Spinal cord (tissue), 9 donors: ENCODE measurements at regions not wholly inside any gene's neighbourhood (a gene's known extent, or its start where the extent isn't known, plus 50 kb on each side); places are given as distances from the start of the nearest gene placed in this dataset.

Source experiments
- DNase-seq, 6 donors: peaks; one replicate each; pipeline versions ENCODE4 v3.0.0 to v3.0.0-alpha.2; 2013 to 2015; ENCODE audit warnings: low spot score in 6 of 6, low read depth in 4 of 6
- H3K27ac ChIP-seq: one replicate; pipeline ENCODE4 v1.5.1; 2013; ENCODE audit warnings: low read depth, low read length, control low read depth
- H3K27me3 ChIP-seq: one replicate; pipeline ENCODE4 v1.6.1; 2013; ENCODE audit warnings: low read length; ENCODE audit not compliant: control insufficient read depth, insufficient read depth
- H3K36me3 ChIP-seq: one replicate; pipeline ENCODE4 v1.6.1; 2013; ENCODE audit warnings: low read length; ENCODE audit not compliant: control insufficient read depth, insufficient read depth
- H3K4me1 ChIP-seq: one replicate; pipeline ENCODE4 v1.6.1; 2013; ENCODE audit warnings: low read length; ENCODE audit not compliant: control insufficient read depth, insufficient read depth
- H3K4me3 ChIP-seq: one replicate; pipeline ENCODE4 v1.5.1; 2013; ENCODE audit warnings: low read depth, low read length, control low read depth
- H3K9me3 ChIP-seq: one replicate; pipeline ENCODE4 v1.6.1; 2013; ENCODE audit warnings: low read length; ENCODE audit not compliant: control insufficient read depth, insufficient read depth
- WGBS: methylation state at CpG from one replicate; pipeline ENCODE4 v1.1.5; 2013; ENCODE audit warnings: missing lambda C conversion rate; ENCODE audit not compliant: insufficient coverage; 5-methylcytosine and 5-hydroxymethylcytosine counted together
- donor health status: healthy.

DNA sequence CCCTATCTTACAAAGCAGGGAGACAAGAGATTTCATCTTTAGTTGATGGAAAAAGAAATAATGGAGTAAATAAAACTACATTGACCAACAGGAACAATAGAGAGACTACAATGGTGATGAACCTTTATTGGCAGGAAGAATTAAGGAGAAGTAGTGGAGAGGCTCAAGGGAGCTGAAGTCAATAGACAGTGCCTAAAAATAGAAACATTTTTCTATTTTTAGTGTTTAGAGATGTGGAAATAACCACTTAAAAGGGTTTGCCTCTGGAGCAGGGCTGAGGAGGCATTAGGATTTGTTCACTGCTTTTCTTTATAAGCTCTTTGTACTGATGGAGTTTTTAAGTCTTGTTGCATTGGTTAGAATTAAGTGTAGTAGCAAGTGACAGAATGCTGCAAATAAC is 98.4 kb upstream of the ERCC6L2 start:
- peaks cover 9% of the 10 kb centered on the region for H3K4me1 ChIP-seq
- no peaks in the 10 kb centered on the region for H3K9me3 ChIP-seq
- H3K36me3 ChIP-seq: no peaks in the 10 kb centered on the region
- H3K27ac ChIP-seq: no peak overlapping the region
- DNase-seq: no peak
- H3K4me3 ChIP-seq: no peak overlapping the region
- H3K27me3 ChIP-seq: no peaks in the 10 kb centered on the region

DNA sequence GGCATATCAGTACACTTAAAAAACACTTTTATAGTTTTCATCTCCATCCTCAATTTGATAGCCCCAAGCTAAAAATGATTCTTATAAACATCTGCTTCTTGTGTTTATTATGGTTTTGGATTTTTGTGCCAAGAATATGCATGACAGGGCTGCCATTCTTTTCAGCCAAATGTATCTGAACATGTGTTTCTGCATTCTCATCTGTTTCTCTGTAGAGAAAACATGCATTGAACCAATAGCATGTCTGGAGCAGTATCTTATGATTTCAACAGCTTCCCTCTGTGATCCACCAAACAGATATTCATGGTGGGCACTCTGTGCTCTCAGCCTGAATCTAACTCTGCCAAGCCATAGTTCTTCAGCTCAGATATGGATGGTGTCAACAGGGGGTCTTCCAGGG is 99.3 kb upstream of the ERCC6L2 start:
- Histone ChIP-seq H3K27ac (no peak overlapping the region), H3K9me3 (no peaks in the 10 kb centered on the region), H3K27me3 (no peaks in the 10 kb centered on the region), H3K4me1 (peaks cover 19% of the 10 kb centered on the region), H3K4me3 (no peak overlapping the region), H3K36me3 (no peaks in the 10 kb centered on the region)
- DNase-seq: peak in 1 of 6 donors; percentile 48

DNA sequence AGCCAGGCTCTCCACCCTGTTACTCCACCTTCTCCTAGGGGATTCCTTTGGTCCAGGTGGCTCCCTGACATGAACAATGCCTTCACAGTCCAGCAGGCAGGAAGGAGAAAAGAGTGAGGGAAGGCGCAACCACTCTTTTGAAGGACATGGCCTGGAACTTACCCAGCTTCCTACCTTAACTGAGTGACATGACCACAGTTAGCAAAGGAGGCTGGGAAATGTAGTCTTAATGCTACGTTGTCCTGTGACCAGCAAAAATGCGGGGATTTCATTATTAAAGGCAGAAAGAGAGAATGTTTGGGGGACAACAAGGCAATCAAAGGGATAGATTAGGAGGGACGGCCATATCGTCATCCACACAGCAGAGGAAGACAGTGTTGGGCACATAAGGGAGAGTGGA is 100.3 kb upstream of the ERCC6L2 start:
- Histone ChIP-seq H3K4me1 (peaks cover 26% of the 10 kb centered on the region), H3K9me3 (no peaks in the 10 kb centered on the region)
- 95% methylated on average over 4 of the region's 5 CpGs for WGBS

DNA sequence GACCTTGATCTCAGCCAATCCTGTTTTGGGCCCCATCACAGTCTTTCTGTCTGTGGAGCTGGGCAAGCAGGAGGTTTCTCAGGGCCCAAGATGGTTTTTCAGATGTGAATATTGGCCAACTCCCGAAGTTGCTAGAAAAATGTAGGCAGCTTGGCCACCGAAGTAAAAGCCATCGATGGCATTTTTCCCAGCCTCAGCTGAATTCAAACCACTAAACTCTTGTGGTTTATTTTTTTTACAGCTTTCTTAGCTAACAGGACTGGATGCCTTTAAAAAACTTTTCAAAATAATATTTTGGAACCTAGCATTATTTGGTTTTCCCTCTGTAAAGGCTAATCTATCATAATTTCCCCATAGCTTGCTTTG is 102.5 kb upstream of the ERCC6L2 start:
- H3K27ac ChIP-seq: peak overlapping the region; percentile 81
- no peaks in the 10 kb centered on the region for H3K36me3 ChIP-seq
- H3K4me3 ChIP-seq: no peak overlapping the region
- H3K27me3 ChIP-seq: peaks cover 2% of the 10 kb centered on the region
- DNase-seq: peak in 1 of 6 donors; percentile 76
- peaks cover 26% of the 10 kb centered on the region for H3K4me1 ChIP-seq
- H3K9me3 ChIP-seq: no peaks in the 10 kb centered on the region
- WGBS: 69% methylated on average over 3 of the region's 3 CpGs

More for the DNA sequence above, 100.3 kb upstream of the ERCC6L2 start:
- DNase-seq: no peak
- no peak overlapping the region for H3K4me3 ChIP-seq
- no peaks in the 10 kb centered on the region for H3K27me3 ChIP-seq
- no peak overlapping the region for H3K27ac ChIP-seq
- H3K36me3 ChIP-seq: no peaks in the 10 kb centered on the region

DNA sequence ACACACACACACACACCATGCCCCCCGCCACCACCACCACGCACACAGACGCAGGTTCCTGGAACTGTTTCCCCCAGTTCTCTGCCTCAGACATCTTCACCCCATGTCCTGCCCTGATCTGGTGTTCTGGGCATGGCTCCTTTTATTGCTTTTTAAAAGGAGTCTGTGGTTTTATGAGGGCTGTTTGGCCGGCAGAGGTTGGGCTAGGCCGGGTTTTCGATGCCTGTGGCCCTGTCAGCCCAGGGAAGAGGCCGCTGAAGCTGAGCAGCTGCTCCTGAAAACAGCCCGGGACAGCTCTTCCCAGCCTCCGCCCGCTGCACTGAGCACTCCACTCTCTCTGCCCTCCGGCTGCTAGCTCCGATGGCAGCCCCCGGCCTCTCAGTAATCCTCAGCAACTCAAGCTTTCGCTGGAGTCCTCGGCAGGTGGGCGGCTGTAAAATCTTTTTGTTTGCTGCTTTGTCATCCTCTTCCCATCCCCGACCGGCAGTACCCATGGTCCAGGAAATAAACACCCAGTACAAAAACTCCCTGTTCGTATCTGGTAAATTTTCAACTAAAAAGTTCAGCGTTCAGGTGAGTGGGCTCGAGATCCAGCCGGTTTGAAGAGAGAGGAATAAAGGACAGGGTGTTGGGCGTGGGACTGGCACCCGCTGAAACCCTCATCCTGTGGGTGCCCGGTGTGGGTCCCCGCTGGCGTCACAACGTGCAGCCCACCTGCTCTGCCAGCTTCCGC is 103.0 kb upstream of the ERCC6L2 start:
- H3K36me3 ChIP-seq: no peaks in the 10 kb centered on the region
- peak overlapping the region; percentile 81 for H3K27ac ChIP-seq
- peaks cover 2% of the 10 kb centered on the region for H3K27me3 ChIP-seq
- no peaks in the 10 kb centered on the region for H3K9me3 ChIP-seq
- no peak overlapping the region for H3K4me3 ChIP-seq
- peaks cover 26% of the 10 kb centered on the region for H3K4me1 ChIP-seq
- DNase-seq: peak in 2 of 6 donors; percentile 60 to 62
- WGBS: 32% methylated on average over 20 of the region's 29 CpGs

DNA sequence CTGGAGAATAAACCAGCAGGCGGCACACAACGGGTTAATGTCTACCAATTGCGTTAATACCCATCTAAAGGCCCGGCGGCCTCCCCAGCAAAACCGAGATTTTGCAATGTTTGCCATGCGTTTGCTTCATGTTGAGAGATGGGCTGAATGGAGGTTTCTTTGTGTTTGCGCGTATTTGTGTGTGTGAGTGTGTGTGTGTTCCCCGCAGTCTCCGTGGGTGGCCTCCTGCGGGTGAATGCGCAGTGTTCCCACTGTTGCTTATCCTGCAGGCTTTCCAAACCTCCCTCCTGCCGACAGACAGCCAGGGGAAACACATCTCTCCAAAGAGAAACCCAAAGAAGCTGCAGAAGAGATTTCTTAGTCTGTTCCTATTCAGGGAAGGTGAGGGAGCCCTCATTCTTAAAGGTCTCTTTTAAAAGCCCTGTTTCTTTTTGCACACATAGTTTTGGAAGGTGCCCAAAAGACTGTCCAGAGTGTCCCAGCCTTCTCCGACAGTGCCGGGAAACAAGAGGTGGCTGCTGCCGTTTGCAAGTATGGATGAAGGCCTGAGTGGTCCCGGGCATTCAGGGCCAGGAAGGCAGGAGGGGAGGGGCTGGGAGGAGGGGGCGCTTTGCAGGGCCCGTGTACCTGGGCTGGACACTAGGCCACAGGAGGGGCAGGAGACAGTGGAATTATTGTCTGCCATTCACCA is 103.8 kb upstream of the ERCC6L2 start:
- H3K4me3 ChIP-seq: no peak overlapping the region
- WGBS: 7% methylated on average over 12 of the region's 20 CpGs

DNA sequence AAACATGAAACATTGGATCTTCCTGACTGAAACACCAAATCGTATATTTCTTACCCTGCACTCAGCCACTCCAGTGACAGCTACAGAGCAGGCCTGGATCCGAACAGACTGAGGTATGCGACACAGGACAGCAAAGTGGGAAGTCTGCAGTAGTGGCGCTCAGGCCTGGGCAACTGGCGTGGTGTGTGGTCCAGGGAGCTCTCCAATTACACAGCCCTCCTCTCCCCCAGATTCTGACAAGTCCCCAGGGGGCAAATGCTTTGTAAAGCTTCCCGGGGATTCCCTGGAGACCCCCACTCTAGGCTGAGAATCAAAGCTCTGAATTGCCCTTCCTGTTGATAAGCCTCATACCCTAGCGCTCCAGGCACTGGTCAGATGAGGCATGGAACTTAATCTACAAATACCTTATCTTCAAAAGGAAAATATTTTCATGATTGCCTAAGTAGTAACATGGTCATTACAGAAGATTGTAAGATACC is 104.8 kb upstream of the ERCC6L2 start:
- Histone ChIP-seq H3K36me3 (no peaks in the 10 kb centered on the region), H3K9me3 (no peaks in the 10 kb centered on the region), H3K27me3 (peaks cover 2% of the 10 kb centered on the region), H3K4me3 (no peak overlapping the region), H3K27ac (peak overlapping the region; percentile 81), H3K4me1 (peaks cover 26% of the 10 kb centered on the region)
- peak in 2 of 6 donors; percentile 19 to 60 for DNase-seq
- 36% methylated on average over 4 of the region's 7 CpGs for WGBS

More for the DNA sequence above, 103.8 kb upstream of the ERCC6L2 start:
- Histone ChIP-seq H3K4me1 (peaks cover 26% of the 10 kb centered on the region), H3K27me3 (peaks cover 2% of the 10 kb centered on the region), H3K36me3 (no peaks in the 10 kb centered on the region), H3K27ac (peak overlapping the region; percentile 81), H3K9me3 (no peaks in the 10 kb centered on the region)
- peak in 3 of 6 donors; percentile 43 to 87 (median 80) for DNase-seq

DNA sequence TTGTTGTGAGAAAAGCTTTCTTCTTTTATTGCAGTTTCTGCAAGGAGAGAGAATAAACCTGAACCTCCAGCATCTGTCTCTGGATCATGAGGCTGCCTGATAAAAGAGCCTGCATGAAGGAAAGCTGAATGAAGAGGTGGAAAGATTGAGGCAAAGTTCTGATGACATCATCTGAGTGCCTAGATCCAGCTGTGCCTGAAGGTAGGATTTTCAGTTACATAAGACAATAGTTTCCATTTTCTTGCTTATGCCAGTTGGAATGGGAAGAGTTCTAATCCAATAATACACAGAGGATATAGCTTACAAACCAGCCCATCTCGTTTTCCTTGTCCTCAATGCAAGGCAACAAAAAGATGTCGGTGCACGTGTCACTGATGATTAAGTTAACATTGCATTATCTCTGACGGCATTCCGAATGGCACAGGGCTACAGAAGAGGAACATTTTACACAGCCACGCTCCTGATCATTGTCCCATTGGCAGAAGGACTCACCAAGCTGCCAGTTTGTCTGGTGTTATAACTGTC is 105.5 kb upstream of the ERCC6L2 start:
- H3K27me3 ChIP-seq: peaks cover 2% of the 10 kb centered on the region
- WGBS: 74% methylated on average over 5 of the region's 6 CpGs
- no peaks in the 10 kb centered on the region for H3K9me3 ChIP-seq
- no peak overlapping the region for H3K27ac ChIP-seq
- no peak overlapping the region for H3K4me3 ChIP-seq
- no peaks in the 10 kb centered on the region for H3K36me3 ChIP-seq
- DNase-seq: no peak
- H3K4me1 ChIP-seq: peaks cover 27% of the 10 kb centered on the region

DNA sequence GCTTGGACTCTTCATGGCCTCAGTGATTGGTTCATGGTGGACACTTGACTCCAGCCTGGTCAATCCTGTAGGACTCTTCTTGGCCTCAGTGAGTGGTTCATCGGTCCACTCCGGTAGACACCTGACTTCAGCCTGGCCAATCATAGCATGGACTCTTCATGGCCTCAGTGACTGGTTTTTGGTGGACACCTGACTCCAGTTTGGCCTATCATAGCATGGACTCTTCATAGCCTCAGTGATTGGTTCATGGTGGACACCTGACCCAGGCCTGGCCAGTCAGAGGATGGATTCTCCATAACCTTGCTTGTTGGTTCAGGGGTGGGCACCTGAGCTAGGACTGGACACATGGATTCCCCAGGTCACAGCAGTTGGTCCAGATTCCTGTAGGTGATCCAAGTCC is 106.0 kb upstream of the ERCC6L2 start:
- Histone ChIP-seq H3K36me3 (no peaks in the 10 kb centered on the region), H3K4me1 (peaks cover 28% of the 10 kb centered on the region), H3K4me3 (no peak overlapping the region), H3K27ac (no peak overlapping the region), H3K9me3 (no peaks in the 10 kb centered on the region), H3K27me3 (peaks cover 2% of the 10 kb centered on the region)
- no peak for DNase-seq
- 97% methylated on average over 2 of the region's 2 CpGs for WGBS

DNA sequence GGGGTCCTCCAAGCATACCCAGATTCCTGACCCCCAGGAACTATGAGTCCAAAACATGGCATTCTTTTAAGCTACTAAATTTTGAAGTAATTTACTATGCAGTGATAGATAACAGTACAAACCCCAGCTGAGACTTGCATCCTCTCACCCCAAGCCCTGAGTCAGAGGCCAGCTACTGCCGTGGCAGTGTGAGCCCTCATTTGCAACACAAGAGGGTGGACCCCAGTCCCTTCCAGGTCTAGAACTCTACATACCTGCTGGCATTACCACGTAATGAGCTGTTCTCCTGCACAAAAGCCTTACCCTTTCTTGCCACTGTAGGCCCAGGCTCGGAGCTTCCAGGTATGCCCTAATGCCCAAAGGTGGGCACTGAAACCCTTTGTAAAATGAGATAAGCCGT is 108.6 kb upstream of the ERCC6L2 start:
- WGBS: 86% methylated on average over 4 of the region's 4 CpGs
- DNase-seq: no peak
- H3K4me3 ChIP-seq: no peak overlapping the region
- H3K9me3 ChIP-seq: no peaks in the 10 kb centered on the region
- H3K27me3 ChIP-seq: peaks cover 2% of the 10 kb centered on the region
- H3K4me1 ChIP-seq: peaks cover 17% of the 10 kb centered on the region
- H3K36me3 ChIP-seq: no peaks in the 10 kb centered on the region
- no peak overlapping the region for H3K27ac ChIP-seq
